ENCODE measurements at regions not wholly inside any gene's neighbourhood (a gene's known extent, or its start where the extent isn't known, plus 50 kb on each side); places are given as distances from the start of the nearest gene placed in this dataset.

GRCh38 chr4:186360551-186360950, 94.6 kb downstream of the F11 start:
- no peak overlapping the region for H3K4me3 ChIP-seq (ENCODE audit: low read length)
- DNase-seq (ENCODE audit: low read depth), result no peak
- no peak for TF ChIP-seq CTCF (conservative IDR thresholded peaks at IDR 0.05; ENCODE audit: low read length)

- DNase-seq (ENCODE audit: low read depth), result no peak
- TF ChIP-seq CTCF (conservative IDR thresholded peaks at IDR 0.05; ENCODE audit: low read length), result no peak
- H3K4me3 ChIP-seq (ENCODE audit: low read length), result no peak overlapping the region
Observed at GRCh38 chr4:186351668-186352194, 85.7 kb downstream of the F11 start.

- no peak overlapping the region for H3K4me3 ChIP-seq (ENCODE audit: low read length)
- no peak for DNase-seq (ENCODE audit: low read depth)
- TF ChIP-seq CTCF (conservative IDR thresholded peaks at IDR 0.05; ENCODE audit: low read length), result no peak
Observed at GRCh38 chr4:186348433-186348832, 82.4 kb downstream of the F11 start.

- no peak overlapping the region for H3K4me3 ChIP-seq (ENCODE audit: low read length)
- no peak for TF ChIP-seq CTCF (conservative IDR thresholded peaks at IDR 0.05; ENCODE audit: low read length)
- no peak for DNase-seq (ENCODE audit: low read depth)
Observed at GRCh38 chr4:186347743-186348142, 81.8 kb downstream of the F11 start.

GRCh38 chr4:186345184-186345583, 79.2 kb downstream of the F11 start:
- H3K4me3 ChIP-seq (ENCODE audit: low read length), result no peak overlapping the region
- no peak for DNase-seq (ENCODE audit: low read depth)
- no peak for TF ChIP-seq CTCF (conservative IDR thresholded peaks at IDR 0.05; ENCODE audit: low read length)

GRCh38 chr4:186342582-186342981, 76.6 kb downstream of the F11 start:
- TF ChIP-seq CTCF (conservative IDR thresholded peaks at IDR 0.05; ENCODE audit: low read length), result no peak
- no peak for DNase-seq (ENCODE audit: low read depth)

GRCh38 chr4:186341655-186342054, 75.7 kb downstream of the F11 start:
- H3K4me3 ChIP-seq (ENCODE audit: low read length), result no peak overlapping the region
- DNase-seq (ENCODE audit: low read depth), result no peak
- TF ChIP-seq CTCF (conservative IDR thresholded peaks at IDR 0.05; ENCODE audit: low read length), result no peak

More at GRCh38 chr4:186342582-186342981, 76.6 kb downstream of the F11 start:
- H3K4me3 ChIP-seq (ENCODE audit: low read length), result no peak overlapping the region
